OCI-LY7 (cell line): ENCODE measurements at regions not wholly inside any gene's neighbourhood (a gene's known extent, or its start where the extent isn't known, plus 50 kb on each side); places are given as distances from the start of the nearest gene placed in this dataset.

Experiments used
- BruUV-seq: library from RNA; stranded (reverse); fragments of 400-500 nt; replicated peaks from 2 replicates; lab custom pipeline; 2021; lab: Mats Ljungman, UMichigan
- CTCF ChIA-PET: fragments of 300-600 bp; sonication (Branson Sonifier 250); formaldehyde crosslinking; loops from one replicate; lab custom pipeline; 2022; ENCODE audit warnings: antibody characterized with exemption; ENCODE audit not compliant: unreplicated experiment; lab: Charles Lee
- POLR2A ChIA-PET: fragments of 300-600 bp; sonication (Branson Sonifier 250); formaldehyde crosslinking; loops from one replicate; lab custom pipeline; 2022; ENCODE audit warnings: antibody characterized with exemption; lab: Charles Lee
- DNase-seq: peaks from one replicate; pipeline ENCODE4 v3.0.0-alpha.2; 2015; ENCODE audit warnings: low spot score
- H2AFZ ChIP-seq: fragments of 200-600 bp; sonication (generic), shearing (Covaris generic); 2 replicates; pipeline ENCODE4 v1.6.1; 2014; ENCODE audit warnings: mild to moderate bottlenecking, antibody characterized with exemption, low read length, moderate library complexity
- H3K27ac ChIP-seq: fragments of 200-600 bp; sonication (generic); 2 replicates; pipeline ENCODE4 v1.5.1; 2014; ENCODE audit warnings: mixed run types, low read depth, mild to moderate bottlenecking, moderate library complexity, low read length, inconsistent platforms; ENCODE audit not compliant: poor library complexity, severe bottlenecking
- H3K36me3 ChIP-seq: fragments of 200-600 bp; sonication (generic); 2 replicates; pipeline ENCODE4 v1.6.1; 2014; ENCODE audit warnings: mild to moderate bottlenecking, antibody characterized with exemption, low read length, moderate library complexity, mixed read lengths; ENCODE audit not compliant: insufficient read depth
- H3K4me1 ChIP-seq: fragments of 200-600 bp; sonication (generic); 2 replicates; pipeline ENCODE4 v1.5.1; 2014; ENCODE audit warnings: mild to moderate bottlenecking, low read length; ENCODE audit not compliant: insufficient read depth, poor library complexity, severe bottlenecking
- H3K4me2 ChIP-seq: fragments of 200-600 bp; sonication (generic); 2 replicates; pipeline ENCODE4 v1.6.1; 2014; ENCODE audit warnings: mild to moderate bottlenecking, low read length
- H3K4me3 ChIP-seq: fragments of 200-600 bp; sonication (generic); 2 replicates; pipeline ENCODE4 v1.5.1; 2014; ENCODE audit warnings: mild to moderate bottlenecking, low read depth, low read length; ENCODE audit not compliant: poor library complexity, severe bottlenecking
- H3K79me2 ChIP-seq: fragments of 200-600 bp; sonication (generic); 2 replicates; pipeline ENCODE4 v1.6.1; 2016; ENCODE audit warnings: low read depth, mild to moderate bottlenecking, low read length, moderate library complexity, mixed read lengths; ENCODE audit not compliant: insufficient read depth
- H3K9me2 ChIP-seq: fragments of 200-600 bp; sonication (generic); 2 replicates; pipeline ENCODE4 v1.6.1; 2016; ENCODE audit warnings: mild to moderate bottlenecking, low read length, mixed read lengths; ENCODE audit not compliant: insufficient read depth
- H3K9me3 ChIP-seq: fragments of 200-600 bp; sonication (generic); 2 replicates; pipeline ENCODE4 v1.6.1; 2014; ENCODE audit warnings: mild to moderate bottlenecking, mixed run types, low read length, mixed read lengths
- H4K20me1 ChIP-seq: fragments of 200-600 bp; sonication (generic); 2 replicates; pipeline ENCODE4 v1.6.1; 2014; ENCODE audit warnings: mild to moderate bottlenecking, antibody characterized with exemption, low read length, moderate library complexity, mixed read lengths; ENCODE audit not compliant: insufficient read depth
- CTCF ChIP-seq: fragments of 200-600 bp; sonication (generic); conservative IDR thresholded peaks from 2 replicates; pipeline ENCODE4 v1.5.1; 2014; ENCODE audit warnings: mild to moderate bottlenecking, antibody characterized with exemption, low read length, moderate library complexity, mixed read lengths
- EZH2phosphoT487 ChIP-seq: fragments of 200-600 bp; sonication (generic); IDR thresholded peaks from 2 replicates; pipeline ENCODE4 v1.6.1; 2018; ENCODE audit warnings: low read depth, borderline replicate concordance, mild to moderate bottlenecking, mixed run types, antibody characterized with exemption, low read length, moderate library complexity, mixed read lengths
- intact Hi-C: fragments of 100-400 bp; cut with micrococcal nuclease; formaldehyde crosslinking; loops from one replicate; pipeline ENCODE4 v1.10.0; 2022; ENCODE audit not compliant: unreplicated experiment

DNA sequence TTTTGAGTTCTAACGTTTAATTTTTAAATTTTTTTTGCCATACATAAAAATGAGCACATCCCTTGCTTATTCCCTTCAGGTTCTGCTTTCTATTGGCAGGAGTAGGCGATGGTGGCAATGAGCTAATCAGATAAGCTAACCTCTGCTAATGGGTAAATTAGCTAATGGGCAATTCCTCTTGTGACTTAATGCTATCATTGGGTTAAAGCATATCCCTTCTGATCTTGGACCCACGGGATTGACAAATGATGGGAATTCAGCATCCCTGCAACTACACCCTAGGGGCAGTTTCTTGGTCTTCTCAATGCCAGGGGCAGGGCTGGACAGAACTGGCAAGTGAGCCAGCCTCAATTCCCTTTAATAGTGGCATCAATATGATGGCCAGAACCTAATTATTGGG is 70.2 kb upstream of the IL12B start:
- ChIA-PET CTCF (no interaction called here), POLR2A (interaction anchor here (0.7 to 0.8 kb wide), 2 partner anchors 57 to 67 kb away, joined by 3 to 6 read pairs; no protein-coding TSS in a partner anchor)
- peaks cover 4% of the 10 kb centered on the region for H3K4me1 ChIP-seq
- H4K20me1 ChIP-seq: no peaks in the 10 kb centered on the region
- H3K79me2 ChIP-seq: no peaks in the 10 kb centered on the region
- TF ChIP-seq EZH2phosphoT487 (no peak), CTCF (no peak)
- no peak overlapping the region for H2AFZ ChIP-seq
- intact Hi-C loops: no loop called here
- no peak overlapping the region for H3K27ac ChIP-seq
- no peak for DNase-seq
- no peaks in the 10 kb centered on the region for H3K9me2 ChIP-seq
- H3K36me3 ChIP-seq: no peaks in the 10 kb centered on the region
- BruUV-seq: no TSS peak
- H3K9me3 ChIP-seq: no peaks in the 10 kb centered on the region
- H3K4me3 ChIP-seq: no peak overlapping the region
- H3K4me2 ChIP-seq: no peak overlapping the region

DNA sequence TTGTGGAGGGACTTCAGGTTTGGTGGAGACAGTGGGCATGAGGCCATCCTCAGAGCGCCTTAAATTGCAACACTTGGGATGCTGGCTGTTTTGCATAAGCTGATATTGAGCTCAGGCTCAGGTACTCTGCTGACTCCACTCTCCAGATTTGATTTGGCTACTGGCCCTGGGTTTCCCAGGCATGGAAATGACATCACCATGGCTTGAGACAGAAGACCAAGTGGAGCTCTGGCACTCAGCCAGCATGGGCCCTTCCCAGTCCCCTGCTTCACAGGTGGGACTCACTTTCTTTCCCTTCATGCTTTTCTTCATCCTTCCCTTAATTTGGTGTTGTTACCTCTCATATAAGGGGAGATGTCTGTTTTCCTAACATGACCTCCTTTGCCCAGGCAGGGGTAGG is 72.0 kb upstream of the IL12B start:
- H3K79me2 ChIP-seq: no peaks in the 10 kb centered on the region
- H3K4me1 ChIP-seq: peaks cover 10% of the 10 kb centered on the region
- no peak overlapping the region for H3K4me2 ChIP-seq
- no peak for TF ChIP-seq EZH2phosphoT487
- no peak for TF ChIP-seq CTCF
- CTCF ChIA-PET: no interaction called here
- BruUV-seq: no TSS peak
- no peaks in the 10 kb centered on the region for H4K20me1 ChIP-seq
- no peak overlapping the region for H2AFZ ChIP-seq
- no peaks in the 10 kb centered on the region for H3K9me3 ChIP-seq
- H3K27ac ChIP-seq: no peak overlapping the region
- no peak for DNase-seq
- no peaks in the 10 kb centered on the region for H3K9me2 ChIP-seq
- H3K4me3 ChIP-seq: no peak overlapping the region
- intact Hi-C loops: no loop called here
- POLR2A ChIA-PET: interaction anchor here (0.9 to 1.1 kb wide), 3 partner anchors 8 to 12 kb away, joined by 3 read pairs; no protein-coding TSS in a partner anchor
- no peaks in the 10 kb centered on the region for H3K36me3 ChIP-seq

DNA sequence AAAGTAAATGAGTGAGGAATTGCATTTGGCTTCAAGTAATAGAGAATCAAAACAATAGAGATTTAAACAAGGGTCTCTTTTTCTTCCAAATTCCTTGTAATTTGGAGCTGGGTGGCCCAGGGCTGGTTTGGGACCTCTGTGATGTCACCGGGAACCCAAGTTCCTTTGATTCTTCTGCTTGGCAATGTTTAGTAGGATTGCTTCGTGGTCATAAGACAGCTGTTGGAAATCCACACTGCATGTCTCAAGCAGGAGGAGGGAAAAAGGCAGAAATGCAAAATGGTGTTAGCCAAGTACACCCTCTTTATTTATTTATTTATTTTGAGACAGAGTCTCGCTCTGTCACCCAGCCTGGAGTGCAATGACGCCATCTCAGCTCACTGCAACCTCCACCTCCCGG is 72.6 kb upstream of the IL12B start:
- no peak overlapping the region for H2AFZ ChIP-seq
- H3K4me2 ChIP-seq: no peak overlapping the region
- POLR2A ChIA-PET: interaction anchor here (0.9 to 1.1 kb wide), 2 partner anchors 10 to 12 kb away, joined by 3 read pairs; no protein-coding TSS in a partner anchor
- no peak overlapping the region for H3K4me3 ChIP-seq
- H3K9me2 ChIP-seq: no peaks in the 10 kb centered on the region
- peaks cover 10% of the 10 kb centered on the region for H3K4me1 ChIP-seq
- DNase-seq: no peak
- TF ChIP-seq EZH2phosphoT487: no peak
- no peak for TF ChIP-seq CTCF
- BruUV-seq: no TSS peak
- H4K20me1 ChIP-seq: no peaks in the 10 kb centered on the region
- intact Hi-C loops: no loop called here
- CTCF ChIA-PET: no interaction called here
- H3K9me3 ChIP-seq: no peaks in the 10 kb centered on the region
- H3K79me2 ChIP-seq: no peaks in the 10 kb centered on the region
- H3K27ac ChIP-seq: no peak overlapping the region
- no peaks in the 10 kb centered on the region for H3K36me3 ChIP-seq
